Astrocyte (in vitro differentiated cells and primary cell): ENCODE measurements at regions not wholly inside any gene's neighbourhood (a gene's known extent, or its start where the extent isn't known, plus 50 kb on each side); places are given as distances from the start of the nearest gene placed in this dataset.

Source experiments
- DNase-seq: peaks from one replicate; pipeline ENCODE4 v3.0.0-alpha.2; 2010; ENCODE audit warnings: low read depth
- FAIRE-seq: peaks from 2 replicates; lab custom pipeline; 2011; peaks lifted over from hg19 to GRCh38; lab: Jason Lieb, UNC
- H2AFZ ChIP-seq: 2 replicates; pipeline ENCODE4 v1.6.0; 2012; ENCODE audit warnings: low read depth, low read length, inconsistent platforms
- H3K27ac ChIP-seq: 2 replicates; pipeline ENCODE4 v1.5.1; 2011; ENCODE audit warnings: low read depth, low read length, inconsistent platforms
- H3K27me3 ChIP-seq: 2 replicates; pipeline ENCODE4 v1.6.0; 2011; ENCODE audit warnings: low read length, inconsistent platforms; ENCODE audit not compliant: insufficient read depth
- H3K36me3 ChIP-seq: 2 replicates; pipeline ENCODE4 v1.5.1; 2011; ENCODE audit warnings: low read length, inconsistent platforms; ENCODE audit not compliant: insufficient read depth
- H3K4me1 ChIP-seq: 2 replicates; pipeline ENCODE4 v1.5.1; 2011; ENCODE audit warnings: low read length, inconsistent platforms; ENCODE audit not compliant: insufficient read depth
- H3K4me2 ChIP-seq: 2 replicates; pipeline ENCODE4 v1.6.0; 2012; ENCODE audit warnings: low read length, inconsistent platforms
- H3K4me3 ChIP-seq: 2 replicates; pipeline ENCODE4 v1.5.1; 2011; ENCODE audit warnings: low read depth, mild to moderate bottlenecking, low read length, inconsistent platforms; ENCODE audit not compliant: insufficient read depth
- H3K79me2 ChIP-seq: 2 replicates; pipeline ENCODE4 v1.6.0; 2012; ENCODE audit warnings: mild to moderate bottlenecking, low read length, inconsistent platforms; ENCODE audit not compliant: insufficient read depth
- H3K9ac ChIP-seq: 2 replicates; pipeline ENCODE4 v1.6.0; 2012; ENCODE audit warnings: mild to moderate bottlenecking, low read length, inconsistent platforms
- H3K9me3 ChIP-seq: 2 replicates; pipeline ENCODE4 v1.5.1; 2012; ENCODE audit warnings: low read depth, mild to moderate bottlenecking, low read length, inconsistent platforms; ENCODE audit not compliant: insufficient read depth
- H4K20me1 ChIP-seq: 2 replicates; pipeline ENCODE4 v1.6.0; 2012; ENCODE audit warnings: low read length, inconsistent platforms; ENCODE audit not compliant: insufficient read depth
- H3K27ac Mint-ChIP-seq: one replicate; pipeline ENCODE4 v1.8.0; 2021; ENCODE audit warnings: mild to moderate bottlenecking, mixed read lengths; ENCODE audit not compliant: unreplicated experiment
- H3K27me3 Mint-ChIP-seq: one replicate; pipeline ENCODE4 v1.8.0; 2021; ENCODE audit warnings: low read depth, mixed read lengths; ENCODE audit not compliant: unreplicated experiment
- H3K36me3 Mint-ChIP-seq: one replicate; pipeline ENCODE4 v1.8.0; 2021; ENCODE audit warnings: low read depth, mixed read lengths; ENCODE audit not compliant: unreplicated experiment
- H3K4me1 Mint-ChIP-seq: one replicate; pipeline ENCODE4 v1.8.0; 2021; ENCODE audit warnings: low read depth, mixed read lengths; ENCODE audit not compliant: unreplicated experiment
- H3K4me3 Mint-ChIP-seq: one replicate; pipeline ENCODE4 v1.8.0; 2021; ENCODE audit warnings: mild to moderate bottlenecking, moderate library complexity, mixed read lengths; ENCODE audit not compliant: unreplicated experiment
- H3K9me3 Mint-ChIP-seq: one replicate; pipeline ENCODE4 v1.8.0; 2021; ENCODE audit warnings: mild to moderate bottlenecking, mixed read lengths; ENCODE audit not compliant: unreplicated experiment
- CTCF ChIP-seq: IDR thresholded peaks from 2 replicates; pipeline ENCODE4 v1.5.1; 2011; ENCODE audit warnings: low read depth, mild to moderate bottlenecking, inconsistent platforms, low read length, moderate library complexity; ENCODE audit not compliant: insufficient read depth
- EZH2 ChIP-seq: IDR thresholded peaks from 2 replicates; pipeline ENCODE4 v1.6.1; 2012; ENCODE audit warnings: mild to moderate bottlenecking, low read length, inconsistent platforms; ENCODE audit not compliant: insufficient read depth

DNA sequence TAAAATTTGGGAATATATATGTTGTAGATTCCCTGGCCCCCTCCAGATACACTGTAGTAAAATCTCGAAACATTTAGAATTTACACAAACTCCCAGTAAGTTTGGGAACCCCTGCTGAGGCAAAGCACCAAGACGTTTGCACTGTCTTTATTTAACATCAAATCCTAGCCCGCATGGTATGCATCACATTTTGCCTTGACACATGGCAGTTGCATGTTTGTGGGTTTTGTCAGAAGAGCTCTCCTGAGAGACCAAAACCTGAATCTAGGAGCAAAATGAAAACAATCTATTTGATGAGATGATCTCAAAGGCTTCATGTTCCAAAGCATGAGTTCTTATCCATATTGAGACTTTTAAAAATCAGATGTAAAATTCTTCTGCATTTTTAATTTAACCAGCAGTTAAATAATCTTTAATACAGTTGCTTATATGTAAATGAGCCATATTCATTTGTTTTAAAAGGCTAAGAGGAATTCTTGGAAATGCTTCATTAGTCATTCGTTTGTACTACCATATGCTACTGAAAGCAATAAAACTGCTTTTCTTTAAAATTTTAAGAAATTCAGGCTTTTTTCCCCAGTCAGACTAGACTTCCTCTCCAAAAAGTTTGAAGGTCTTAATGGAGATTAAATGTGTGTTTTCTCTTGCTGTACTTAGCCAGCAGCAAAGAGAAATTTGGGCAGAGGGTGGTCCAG is 105.2 kb upstream of the BOC start:
- no peak for TF ChIP-seq EZH2
- TF ChIP-seq CTCF, result no peak
- peaks cover 38% of the 10 kb centered on the region for H3K4me1 Mint-ChIP-seq
- no peak overlapping the region for H3K27ac ChIP-seq
- no peaks in the 10 kb centered on the region for H3K27me3 ChIP-seq
- H3K9ac ChIP-seq, result no peak overlapping the region
- peaks cover 2% of the 10 kb centered on the region for H3K9me3 Mint-ChIP-seq
- no peak overlapping the region for H2AFZ ChIP-seq
- H3K4me2 ChIP-seq, result no peak overlapping the region
- no peaks in the 10 kb centered on the region for H4K20me1 ChIP-seq
- no peak overlapping the region for H3K4me3 ChIP-seq
- H3K27me3 Mint-ChIP-seq, result no peaks in the 10 kb centered on the region
- H3K27ac Mint-ChIP-seq, result no peak overlapping the region
- FAIRE-seq (no peak), DNase-seq (peak; percentile 36)
- H3K4me1 ChIP-seq, result no peaks in the 10 kb centered on the region
- H3K36me3 ChIP-seq, result no peaks in the 10 kb centered on the region
- H3K79me2 ChIP-seq, result no peaks in the 10 kb centered on the region
- no peaks in the 10 kb centered on the region for H3K9me3 ChIP-seq
- no peak overlapping the region for H3K4me3 Mint-ChIP-seq
- no peaks in the 10 kb centered on the region for H3K36me3 Mint-ChIP-seq

- H3K4me1 Mint-ChIP-seq, result peaks cover 30% of the 10 kb centered on the region
- no peak overlapping the region for H2AFZ ChIP-seq
- no peaks in the 10 kb centered on the region for H3K79me2 ChIP-seq
- H3K4me2 ChIP-seq, result no peak overlapping the region
- H3K9me3 ChIP-seq, result no peaks in the 10 kb centered on the region
- H3K27me3 ChIP-seq, result no peaks in the 10 kb centered on the region
- no peaks in the 10 kb centered on the region for H3K9me3 Mint-ChIP-seq
- H3K9ac ChIP-seq, result no peak overlapping the region
- H3K36me3 ChIP-seq, result no peaks in the 10 kb centered on the region
- H3K36me3 Mint-ChIP-seq, result no peaks in the 10 kb centered on the region
- no peak for TF ChIP-seq EZH2
- TF ChIP-seq CTCF, result no peak
- DNase-seq, result no peak
- no peaks in the 10 kb centered on the region for H4K20me1 ChIP-seq
- no peak overlapping the region for H3K4me3 ChIP-seq
- no peak for FAIRE-seq
- no peaks in the 10 kb centered on the region for H3K4me1 ChIP-seq
- H3K27ac ChIP-seq, result no peak overlapping the region
- H3K4me3 Mint-ChIP-seq, result no peak overlapping the region
- no peaks in the 10 kb centered on the region for H3K27me3 Mint-ChIP-seq
- no peak overlapping the region for H3K27ac Mint-ChIP-seq
These were observed 101.1 kb upstream of the BOC start for GRCh38 chr3:113110267-113110666.

DNA sequence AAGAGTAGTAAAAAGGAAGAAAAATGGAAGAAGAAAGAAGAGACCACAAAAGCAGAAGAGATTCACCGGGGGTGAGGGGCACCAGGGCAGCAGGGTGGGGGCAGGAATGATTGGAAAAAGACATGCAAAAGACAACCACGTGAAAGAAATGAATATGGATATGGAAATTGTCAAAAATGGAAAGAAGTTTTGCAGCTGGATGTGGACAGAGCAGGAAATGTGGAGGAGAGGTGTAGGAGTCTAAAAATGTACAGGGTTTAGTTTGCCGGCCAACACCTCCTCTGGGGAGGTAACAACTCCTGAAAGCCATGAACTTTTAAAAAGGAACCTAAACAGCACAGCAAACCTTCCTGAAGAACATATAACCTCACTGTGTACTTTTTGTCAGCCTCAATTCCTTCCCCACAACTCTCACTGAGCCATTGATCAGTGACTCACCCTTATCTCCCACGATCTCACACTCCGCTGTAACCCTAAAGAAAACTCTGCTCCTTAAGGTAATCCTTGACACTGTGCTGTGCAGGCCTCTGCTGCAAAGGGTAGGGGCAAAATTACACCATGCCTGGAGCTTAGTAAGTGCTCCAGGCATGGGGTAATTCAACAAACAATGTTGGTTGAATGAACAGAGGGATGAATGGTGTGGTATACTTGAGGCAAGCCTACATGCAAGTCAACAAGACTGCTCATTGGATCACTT is 100.2 kb upstream of the BOC start:
- Mint-ChIP-seq H3K9me3 (no peaks in the 10 kb centered on the region), H3K27ac (peak overlapping the region; percentile 9), H3K4me3 (no peak overlapping the region), H3K27me3 (no peaks in the 10 kb centered on the region), H3K36me3 (no peaks in the 10 kb centered on the region), H3K4me1 (peaks cover 23% of the 10 kb centered on the region)
- Histone ChIP-seq H3K4me3 (no peak overlapping the region), H3K9me3 (no peaks in the 10 kb centered on the region), H3K36me3 (no peaks in the 10 kb centered on the region), H3K9ac (no peak overlapping the region), H2AFZ (no peak overlapping the region), H3K27ac (no peak overlapping the region), H3K4me1 (no peaks in the 10 kb centered on the region), H3K27me3 (no peaks in the 10 kb centered on the region), H4K20me1 (no peaks in the 10 kb centered on the region), H3K79me2 (no peaks in the 10 kb centered on the region), H3K4me2 (no peak overlapping the region)
- no peak for FAIRE-seq
- no peak for TF ChIP-seq CTCF
- TF ChIP-seq EZH2, result no peak
- peak; percentile 32 for DNase-seq
